ENCODE measurements at regions not wholly inside any gene's neighbourhood (a gene's known extent, or its start where the extent isn't known, plus 50 kb on each side); places are given as distances from the start of the nearest gene placed in this dataset.

DNA sequence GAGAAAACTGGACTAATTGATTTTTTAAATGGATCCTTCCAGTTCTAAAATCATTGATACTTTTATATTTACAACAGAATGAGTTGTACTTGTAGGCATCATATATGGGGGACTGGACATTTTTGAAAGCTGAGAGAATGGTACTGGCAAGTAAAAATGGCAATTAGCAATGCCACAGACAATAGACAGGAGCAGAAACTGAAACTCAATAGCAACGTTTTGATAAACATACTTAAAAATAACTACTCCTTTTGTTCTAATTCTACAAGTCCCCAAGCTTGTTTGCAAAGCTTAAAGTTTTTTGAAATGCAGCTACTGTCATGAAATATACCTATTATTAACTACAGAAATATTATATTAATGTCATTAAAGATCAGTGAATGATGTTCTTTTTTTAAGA lies 52.8 kb upstream of the FBXL7 start:
- Mint-ChIP-seq H3K4me1 (no peaks in the 10 kb centered on the region), H3K27ac (no peak overlapping the region), H3K27me3 (ENCODE audit: low read depth) (peaks cover 27% of the 10 kb centered on the region), H3K36me3 (no peaks in the 10 kb centered on the region), H3K9me3 (no peaks in the 10 kb centered on the region), H3K4me3 (no peak overlapping the region)
- DNase-seq (ENCODE audit: low spot score in 2 of 2, unreplicated experiment in 2 of 2): no peak
- TF ChIP-seq, protein P1, sequence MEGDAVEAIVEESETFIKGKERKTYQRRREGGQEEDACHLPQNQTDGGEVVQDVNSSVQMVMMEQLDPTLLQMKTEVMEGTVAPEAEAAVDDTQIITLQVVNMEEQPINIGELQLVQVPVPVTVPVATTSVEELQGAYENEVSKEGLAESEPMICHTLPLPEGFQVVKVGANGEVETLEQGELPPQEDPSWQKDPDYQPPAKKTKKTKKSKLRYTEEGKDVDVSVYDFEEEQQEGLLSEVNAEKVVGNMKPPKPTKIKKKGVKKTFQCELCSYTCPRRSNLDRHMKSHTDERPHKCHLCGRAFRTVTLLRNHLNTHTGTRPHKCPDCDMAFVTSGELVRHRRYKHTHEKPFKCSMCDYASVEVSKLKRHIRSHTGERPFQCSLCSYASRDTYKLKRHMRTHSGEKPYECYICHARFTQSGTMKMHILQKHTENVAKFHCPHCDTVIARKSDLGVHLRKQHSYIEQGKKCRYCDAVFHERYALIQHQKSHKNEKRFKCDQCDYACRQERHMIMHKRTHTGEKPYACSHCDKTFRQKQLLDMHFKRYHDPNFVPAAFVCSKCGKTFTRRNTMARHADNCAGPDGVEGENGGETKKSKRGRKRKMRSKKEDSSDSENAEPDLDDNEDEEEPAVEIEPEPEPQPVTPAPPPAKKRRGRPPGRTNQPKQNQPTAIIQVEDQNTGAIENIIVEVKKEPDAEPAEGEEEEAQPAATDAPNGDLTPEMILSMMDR (IDR thresholded peaks at IDR 0.05; ENCODE audit: unreplicated experiment): no peak

DNA sequence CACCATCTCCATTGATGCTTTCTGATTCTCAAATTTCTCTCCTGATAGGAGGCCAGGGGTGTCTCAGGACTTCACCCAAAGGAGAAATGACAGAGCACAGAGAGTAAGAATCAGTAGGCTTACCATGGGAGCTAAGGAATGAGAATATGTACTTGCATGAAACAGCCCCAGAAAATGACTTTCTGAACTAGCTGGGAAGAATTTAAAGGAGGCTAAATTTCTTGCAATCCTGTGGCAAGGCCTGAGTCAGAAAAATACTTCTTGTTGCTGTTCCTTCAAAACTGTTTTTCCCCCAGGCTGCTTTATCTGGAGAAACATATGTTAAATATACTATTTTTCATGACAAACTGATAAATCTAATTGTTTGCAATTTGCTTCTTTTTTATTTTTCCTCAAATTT lies 53.4 kb upstream of the FBXL7 start:
- H3K27ac Mint-ChIP-seq: no peak overlapping the region
- H3K36me3 Mint-ChIP-seq: no peaks in the 10 kb centered on the region
- DNase-seq (ENCODE audit: low spot score in 2 of 2, unreplicated experiment in 2 of 2): no peak
- no peaks in the 10 kb centered on the region for H3K4me1 Mint-ChIP-seq
- H3K4me3 Mint-ChIP-seq: no peak overlapping the region
- TF ChIP-seq, protein P1 (IDR thresholded peaks at IDR 0.05; ENCODE audit: unreplicated experiment): no peak
- peaks cover 30% of the 10 kb centered on the region for H3K27me3 Mint-ChIP-seq (ENCODE audit: low read depth)
- H3K9me3 Mint-ChIP-seq: no peaks in the 10 kb centered on the region

DNA sequence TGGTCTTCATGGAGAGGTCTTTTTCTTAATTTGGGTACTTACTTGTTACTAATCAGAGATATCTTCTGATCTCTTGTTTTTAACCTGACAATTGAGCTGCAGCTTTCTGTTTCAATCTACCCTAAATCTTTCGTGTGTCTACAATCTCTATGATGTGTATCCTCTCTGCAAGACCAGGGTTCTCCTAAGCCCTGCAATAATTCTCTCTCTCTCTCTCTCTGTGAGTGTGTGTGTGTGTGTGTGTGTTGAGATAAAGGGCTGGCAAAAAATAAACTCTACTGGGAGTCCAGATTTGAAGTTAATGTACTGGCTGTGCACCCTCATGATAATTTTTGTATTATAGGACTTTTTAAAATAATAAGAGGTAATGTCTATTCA lies 57.8 kb upstream of the FBXL7 start:
- no peaks in the 10 kb centered on the region for H3K4me1 Mint-ChIP-seq
- DNase-seq (ENCODE audit: low spot score in 2 of 2, unreplicated experiment in 2 of 2): no peak
- H3K9me3 Mint-ChIP-seq: peaks cover 4% of the 10 kb centered on the region
- H3K27ac Mint-ChIP-seq: no peak overlapping the region
- peaks cover 35% of the 10 kb centered on the region for H3K27me3 Mint-ChIP-seq (ENCODE audit: low read depth)
- TF ChIP-seq, protein P1 (IDR thresholded peaks at IDR 0.05; ENCODE audit: unreplicated experiment): no peak
- H3K4me3 Mint-ChIP-seq: no peak overlapping the region
- H3K36me3 Mint-ChIP-seq: no peaks in the 10 kb centered on the region

DNA sequence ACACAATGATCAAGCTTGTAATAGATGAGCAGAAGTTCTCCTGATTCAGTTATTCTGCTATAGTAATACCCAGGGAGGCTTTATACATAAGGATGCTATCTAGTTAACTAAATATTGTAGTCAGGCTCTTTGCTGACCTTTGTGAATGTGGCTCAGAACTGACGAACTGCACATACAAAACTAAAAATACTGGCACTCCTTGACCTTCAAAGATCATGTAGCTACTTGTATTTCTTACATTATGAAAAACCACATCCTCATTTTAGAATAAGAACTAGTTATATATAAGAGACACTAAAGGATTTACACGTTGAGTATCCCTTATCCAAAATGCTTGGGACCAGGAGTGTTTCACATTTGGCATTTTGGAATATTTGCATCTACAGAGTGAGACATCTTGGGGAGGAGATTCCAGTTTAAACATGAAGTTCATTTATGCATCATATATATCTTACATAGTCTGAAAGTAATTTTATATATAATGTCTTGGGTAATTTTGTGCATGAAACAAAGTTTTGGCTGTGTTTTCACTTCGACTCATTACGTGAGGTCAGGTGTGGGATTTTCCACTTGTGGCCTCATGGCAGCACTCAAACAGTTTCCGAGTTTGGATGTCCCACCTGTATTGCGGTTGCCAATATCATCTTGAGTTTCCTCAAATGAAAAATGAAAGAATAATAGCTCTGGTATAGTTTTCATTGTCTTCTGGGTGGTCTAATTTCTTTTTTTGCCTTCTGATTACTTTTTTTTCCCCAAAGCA lies 58.4 kb upstream of the FBXL7 start:
- TF ChIP-seq, protein P1 (IDR thresholded peaks at IDR 0.05; ENCODE audit: unreplicated experiment): no peak
- peaks cover 35% of the 10 kb centered on the region for H3K27me3 Mint-ChIP-seq (ENCODE audit: low read depth)
- peaks cover 4% of the 10 kb centered on the region for H3K9me3 Mint-ChIP-seq
- no peak for DNase-seq (ENCODE audit: low spot score in 2 of 2, unreplicated experiment in 2 of 2)
- H3K4me1 Mint-ChIP-seq: no peaks in the 10 kb centered on the region
- H3K27ac Mint-ChIP-seq: no peak overlapping the region
- no peaks in the 10 kb centered on the region for H3K36me3 Mint-ChIP-seq
- H3K4me3 Mint-ChIP-seq: no peak overlapping the region

DNA sequence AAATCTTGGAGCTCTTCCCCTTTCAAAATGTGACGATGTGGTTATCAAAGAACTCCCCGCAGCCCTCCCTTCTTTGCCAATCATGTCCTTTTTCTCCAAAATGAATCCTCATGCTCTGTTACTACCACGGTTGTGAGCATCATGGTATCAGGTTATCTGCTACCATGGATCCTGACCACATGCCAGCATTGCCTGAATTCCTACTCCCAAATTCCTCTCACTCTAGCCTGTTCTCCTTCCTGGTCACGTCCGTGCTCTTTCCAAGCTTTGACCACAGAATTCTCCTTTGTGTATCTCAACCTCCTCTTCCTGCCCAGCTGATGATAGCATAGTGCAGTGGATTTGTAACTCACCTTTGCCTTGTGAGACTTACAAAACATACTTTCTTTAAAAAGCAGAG lies 59.5 kb upstream of the FBXL7 start:
- no peak for DNase-seq (ENCODE audit: low spot score in 2 of 2, unreplicated experiment in 2 of 2)
- Mint-ChIP-seq H3K4me3 (no peak overlapping the region), H3K27ac (no peak overlapping the region), H3K27me3 (ENCODE audit: low read depth) (peaks cover 37% of the 10 kb centered on the region), H3K9me3 (peaks cover 4% of the 10 kb centered on the region), H3K4me1 (no peaks in the 10 kb centered on the region), H3K36me3 (no peaks in the 10 kb centered on the region)
- TF ChIP-seq, protein P1 (IDR thresholded peaks at IDR 0.05; ENCODE audit: unreplicated experiment): no peak

Measured in mesothelial cell of epicardium (in vitro differentiated cells).